GM19328 (cell line): ENCODE measurements at regions not wholly inside any gene's neighbourhood (a gene's known extent, or its start where the extent isn't known, plus 50 kb on each side); places are given as distances from the start of the nearest gene placed in this dataset.
"Not testable (repeated sequence)": the region's sequence is repeated elsewhere in the genome, so short reads cannot be mapped to it uniquely, and the experiment has no call there.

Experiments
- ATAC-seq: cut with Tn5 transposase; IDR thresholded peaks from one replicate; pipeline ENCODE4 v1.9.1; 2021; ENCODE audit warnings: mild to moderate bottlenecking, moderate library complexity; ENCODE audit not compliant: unreplicated experiment

DNA sequence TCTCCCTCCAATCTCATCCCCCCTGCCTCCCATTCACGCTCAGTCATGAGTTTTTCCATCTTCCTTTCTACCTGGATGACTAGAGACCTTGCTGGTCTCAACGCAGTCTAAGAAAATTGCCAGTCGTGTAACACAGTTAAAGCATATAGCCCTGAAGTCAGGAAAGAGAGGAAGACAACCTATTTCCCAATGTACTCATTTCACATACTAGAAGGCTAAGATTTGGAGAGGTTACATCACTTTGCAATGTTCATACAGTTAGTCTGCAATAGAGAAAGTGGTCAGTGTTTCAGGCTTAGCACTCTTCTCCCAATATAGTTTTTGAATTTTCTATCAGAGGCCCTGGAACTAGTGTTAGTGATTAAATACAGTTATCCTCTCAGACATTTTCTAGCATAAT is 278.6 kb downstream of the EDEM1 start:
- ATAC-seq = no peak

DNA sequence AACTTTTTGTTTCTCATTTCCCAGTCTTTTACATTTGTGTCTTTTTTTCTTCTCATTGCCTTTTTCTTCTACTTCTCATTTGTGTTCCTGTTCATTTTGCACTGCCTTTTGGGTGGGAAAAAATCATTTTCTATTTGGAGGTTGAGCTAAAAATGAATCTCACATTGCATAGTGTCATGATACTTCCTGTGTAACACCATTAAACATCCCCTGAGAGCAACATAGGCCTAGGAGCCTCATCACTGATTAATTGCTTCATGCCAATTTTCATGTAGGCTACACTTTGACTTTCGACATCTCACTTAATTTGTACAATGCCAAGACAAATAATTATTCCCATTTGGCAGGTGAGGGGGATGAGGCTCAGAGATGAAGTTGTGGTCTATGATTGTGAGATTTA is 279.2 kb downstream of the EDEM1 start:
- ATAC-seq = no peak

DNA sequence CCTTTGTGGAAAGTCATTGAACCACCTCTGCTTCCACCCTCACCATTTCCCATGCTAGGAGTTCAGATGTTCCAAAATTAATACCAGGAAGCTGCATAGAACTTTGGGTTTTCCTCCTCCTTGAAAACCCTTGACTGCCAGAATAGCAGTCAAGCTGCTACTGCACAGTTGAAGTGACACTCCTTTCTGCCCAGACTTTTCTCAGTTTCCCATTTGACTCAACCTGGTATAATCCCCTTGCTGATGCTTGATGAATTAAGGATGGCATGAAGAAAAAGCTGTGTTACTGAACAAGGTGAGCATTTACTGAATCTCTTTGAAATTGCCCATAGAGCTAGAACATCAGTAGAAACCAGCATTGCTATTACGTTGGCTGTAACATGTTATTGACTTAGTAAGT is 286.0 kb downstream of the EDEM1 start:
- no peak for ATAC-seq

DNA sequence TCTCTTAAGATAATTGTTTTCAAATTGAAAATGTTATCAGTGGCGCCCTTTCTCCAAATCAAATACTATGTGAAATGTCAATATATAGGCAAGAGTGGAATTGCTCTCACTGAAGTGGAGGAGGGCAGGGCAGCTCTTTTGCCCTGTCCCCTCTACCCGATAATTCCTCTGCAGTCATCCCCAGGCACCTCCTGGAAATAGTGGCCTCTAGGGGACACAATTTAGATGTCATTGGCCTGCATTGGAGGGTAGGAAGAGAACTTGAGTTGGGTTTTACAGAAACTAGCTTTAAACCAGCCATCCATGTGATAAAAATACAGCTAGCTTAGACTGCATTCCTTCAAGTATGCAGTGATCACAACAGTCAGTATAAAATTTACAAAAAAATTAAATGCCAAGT is 288.9 kb downstream of the EDEM1 start:
- no peak for ATAC-seq

DNA sequence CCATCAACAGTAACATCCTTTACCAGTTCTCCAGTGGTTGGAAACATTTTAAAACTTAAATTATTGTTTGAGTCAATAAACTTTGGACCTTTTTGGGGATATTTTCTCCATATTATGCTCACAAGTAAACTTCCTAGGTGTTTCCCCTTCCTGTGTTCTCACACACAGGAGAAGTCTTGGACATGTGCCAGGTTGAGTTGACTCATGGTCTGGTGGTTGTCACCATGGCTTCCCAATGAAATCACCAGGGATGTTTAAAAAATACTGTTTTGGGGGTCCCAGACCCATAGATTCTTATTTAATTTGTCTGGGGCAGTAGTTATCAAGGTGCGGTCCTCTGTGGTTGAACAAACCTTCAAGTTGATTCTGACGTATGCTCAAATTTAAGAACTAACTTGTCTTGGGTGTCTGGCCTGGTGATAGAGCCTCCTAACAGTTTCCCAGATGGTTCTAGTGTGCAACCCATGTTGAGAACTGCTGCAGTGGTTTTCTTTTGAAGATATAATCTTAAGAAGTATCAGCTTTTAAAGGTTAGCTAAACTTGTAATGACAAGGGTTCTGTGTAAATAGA is 291.8 kb downstream of the EDEM1 start:
- no peak for ATAC-seq

DNA sequence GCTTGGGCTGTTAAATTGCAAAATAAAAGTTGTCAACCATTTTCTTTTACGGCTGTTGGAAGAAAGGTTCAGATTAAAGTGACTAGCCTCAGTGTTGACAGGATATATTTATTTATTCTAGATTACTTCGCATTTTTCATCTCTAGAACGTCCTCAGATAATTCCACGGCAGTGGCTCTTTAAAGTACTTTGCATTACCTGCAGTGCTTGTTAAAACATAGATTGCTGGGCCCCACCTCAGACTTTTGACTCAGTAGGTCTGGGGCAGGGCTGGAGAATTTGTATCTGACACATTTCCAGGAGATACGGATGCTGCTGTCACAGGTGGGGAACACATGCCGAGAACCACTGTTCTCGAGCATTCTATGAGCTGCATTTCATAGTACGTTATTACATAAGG is 292.7 kb downstream of the EDEM1 start:
- no peak for ATAC-seq

DNA sequence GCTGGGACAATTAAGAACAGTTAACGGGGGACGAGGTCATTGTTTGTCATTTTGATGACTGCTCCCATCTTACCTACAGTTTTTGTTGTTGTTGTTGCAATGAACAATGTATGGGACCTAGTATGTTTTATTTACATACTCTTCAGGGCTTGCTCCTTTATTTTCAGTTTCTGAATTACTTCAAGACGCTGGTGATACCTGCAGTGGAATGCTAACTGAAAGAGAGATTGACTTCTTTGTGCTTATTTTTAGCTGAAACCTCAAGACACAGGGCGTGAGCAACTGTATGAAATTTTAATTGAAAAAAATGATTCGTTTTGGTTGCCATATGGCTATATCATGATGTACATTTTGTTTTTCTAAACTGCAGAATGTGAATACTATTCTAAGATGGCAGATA is 297.9 kb downstream of the EDEM1 start:
- no peak for ATAC-seq

DNA sequence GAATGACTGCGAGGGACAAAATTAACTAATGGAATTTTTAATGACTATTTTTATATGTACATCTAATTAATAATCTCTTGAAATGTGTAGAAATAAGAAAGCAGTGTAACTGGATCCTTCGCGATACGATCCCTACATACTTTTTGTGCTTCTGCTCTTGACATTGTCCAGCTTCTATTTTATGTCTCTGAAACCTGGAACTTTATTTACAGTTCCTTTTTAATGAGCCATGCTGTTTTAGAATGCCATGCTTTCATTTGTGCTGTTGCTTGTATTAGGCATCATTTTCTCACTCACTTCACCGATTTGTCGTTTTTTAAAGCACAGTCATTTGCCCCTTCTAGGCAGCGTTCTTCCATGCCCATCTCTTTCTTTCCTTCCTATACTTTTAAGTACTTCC is 301.3 kb downstream of the EDEM1 start:
- ATAC-seq = no peak

DNA sequence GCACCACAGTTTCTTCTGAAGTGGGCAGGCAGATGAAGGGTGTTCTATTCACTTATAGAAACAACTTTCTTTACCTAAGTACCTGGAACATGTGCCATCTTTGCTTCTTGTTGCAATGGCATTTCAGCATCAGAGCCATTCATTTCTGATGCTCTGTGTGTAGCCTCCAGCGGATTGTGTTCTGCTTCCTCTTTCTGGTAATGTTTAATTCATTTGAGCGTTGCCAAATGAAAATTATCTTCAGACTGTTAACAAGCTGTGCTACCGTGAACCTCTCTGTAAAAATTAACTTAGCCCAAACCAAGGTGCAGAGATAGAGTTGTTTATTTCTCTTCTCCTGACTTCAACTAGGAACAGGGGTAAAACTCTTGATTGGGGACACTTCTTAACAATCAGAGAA is 302.0 kb downstream of the EDEM1 start:
- ATAC-seq = no peak

DNA sequence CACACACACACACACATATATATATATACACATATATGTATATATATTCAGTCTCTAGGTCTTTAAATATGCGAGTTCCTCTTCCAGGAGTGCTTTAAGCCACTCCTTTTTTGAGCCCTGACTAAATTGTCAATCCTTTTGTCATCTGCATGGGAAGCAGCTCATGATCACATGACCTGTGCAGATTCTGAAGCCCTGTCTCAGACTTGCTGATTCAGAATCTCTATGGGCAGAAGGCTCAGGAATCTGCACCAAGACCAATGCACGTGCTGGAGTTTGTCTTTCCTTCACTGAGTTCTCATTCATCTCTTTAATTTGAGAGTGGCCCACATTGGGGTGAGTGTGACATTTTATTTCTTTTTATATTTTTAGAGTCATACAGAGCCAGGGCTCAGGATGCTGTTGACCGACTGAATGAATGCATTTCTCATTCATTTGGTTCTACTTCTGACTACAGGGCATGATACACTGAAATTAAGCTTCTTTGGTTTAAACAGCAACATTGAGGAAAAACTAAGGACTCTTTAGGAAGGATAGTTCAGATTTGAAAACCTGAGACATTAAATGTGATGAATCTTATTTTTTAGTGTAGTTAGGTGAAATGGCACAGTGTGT is 307.5 kb downstream of the EDEM1 start:
- no peak for ATAC-seq

DNA sequence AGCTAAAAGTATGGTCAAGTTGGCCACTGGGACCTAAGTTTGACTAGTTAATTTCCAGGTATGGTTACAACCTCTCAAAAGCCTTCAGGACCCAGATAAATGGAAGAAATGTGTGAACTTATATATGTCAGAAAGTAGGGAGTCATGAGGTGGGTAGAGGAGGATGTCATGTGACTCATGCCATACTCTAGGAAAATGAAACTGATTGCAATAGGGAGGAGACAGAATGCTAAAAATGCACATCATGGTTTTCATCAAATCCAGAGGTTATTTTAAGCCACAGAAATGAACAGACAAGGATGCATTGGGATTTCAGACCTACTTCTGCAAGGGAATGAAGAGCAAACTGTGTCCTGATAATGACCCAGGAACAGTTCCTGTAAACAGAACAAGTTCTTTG is 310.0 kb downstream of the EDEM1 start:
- no peak for ATAC-seq

DNA sequence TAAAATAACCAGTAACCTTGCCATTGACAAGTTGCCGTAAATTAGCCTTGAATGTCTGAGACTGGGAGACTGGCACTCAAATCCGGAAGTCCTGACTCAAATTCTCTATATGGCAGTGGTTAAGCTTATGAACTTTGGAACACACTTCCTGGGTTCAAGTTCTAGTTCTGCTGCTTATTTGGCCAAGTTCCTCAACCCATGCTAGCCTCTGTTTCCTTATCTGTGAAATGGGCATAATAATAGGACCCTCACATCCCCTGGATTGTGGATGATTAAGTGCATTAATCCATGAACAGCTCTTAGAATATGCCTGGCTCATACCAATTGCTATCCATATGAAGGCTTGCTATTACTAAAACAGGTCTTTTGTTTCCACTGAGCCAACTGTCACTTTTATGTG is 311.5 kb downstream of the EDEM1 start:
- ATAC-seq = peak; percentile 27

DNA sequence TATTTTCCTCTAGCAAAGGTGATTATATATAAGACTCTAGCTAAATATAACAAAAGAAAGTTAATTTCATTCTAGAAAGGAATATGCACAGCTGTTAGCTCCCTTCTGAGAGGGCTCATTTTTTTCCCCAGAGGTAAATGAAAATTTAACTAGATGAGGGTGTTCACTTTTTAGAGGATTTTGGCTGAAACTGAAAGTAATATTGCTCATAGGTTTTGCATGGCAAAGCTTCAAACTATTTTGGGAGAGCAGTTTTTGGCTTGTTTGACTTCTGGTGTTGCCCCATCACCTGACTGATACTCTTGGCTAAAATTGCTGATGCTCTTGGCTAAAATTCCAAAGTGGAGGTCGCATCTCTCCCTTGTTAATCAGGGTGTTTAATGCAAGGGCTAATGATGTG is 311.9 kb downstream of the EDEM1 start:
- ATAC-seq = peak; percentile 84

DNA sequence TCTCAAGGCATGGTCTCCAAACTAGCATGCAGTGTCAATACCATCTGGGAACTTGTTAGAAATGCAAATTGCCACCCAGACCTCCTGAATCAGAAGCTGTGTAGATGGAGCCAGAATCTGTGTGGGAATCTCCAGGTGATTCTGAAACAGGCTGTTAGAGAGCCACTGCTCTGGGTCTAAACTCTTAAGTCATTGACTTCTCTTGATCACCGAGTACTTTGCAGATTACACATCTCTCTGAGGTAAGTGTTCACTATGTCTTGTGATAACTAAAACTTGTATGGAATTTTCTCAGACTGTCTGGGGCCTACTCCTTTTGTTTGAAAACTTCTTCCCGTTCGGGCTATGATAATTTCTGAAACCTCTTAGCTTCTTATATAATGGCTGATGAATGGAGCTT is 315.6 kb downstream of the EDEM1 start:
- ATAC-seq = no peak

DNA sequence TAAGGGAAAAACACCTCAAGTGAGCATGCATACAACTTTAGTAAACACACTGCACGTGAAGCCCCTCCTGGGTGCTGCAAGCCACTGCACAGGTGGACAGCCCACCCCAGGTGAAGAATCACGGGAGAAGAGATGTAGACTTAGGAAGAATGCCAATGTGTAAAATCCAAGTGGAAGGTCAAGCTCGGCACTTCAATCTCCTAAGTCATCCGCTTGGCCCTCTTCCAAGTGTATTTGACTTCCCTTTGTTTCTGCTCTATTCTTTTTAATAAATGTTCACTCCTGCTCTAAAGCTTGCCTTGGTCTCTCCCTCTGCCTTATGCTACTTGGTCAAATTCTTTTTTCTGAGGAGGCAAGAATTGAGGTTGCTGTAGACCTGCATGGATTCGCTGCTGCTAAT is 316.6 kb downstream of the EDEM1 start:
- ATAC-seq = no peak

DNA sequence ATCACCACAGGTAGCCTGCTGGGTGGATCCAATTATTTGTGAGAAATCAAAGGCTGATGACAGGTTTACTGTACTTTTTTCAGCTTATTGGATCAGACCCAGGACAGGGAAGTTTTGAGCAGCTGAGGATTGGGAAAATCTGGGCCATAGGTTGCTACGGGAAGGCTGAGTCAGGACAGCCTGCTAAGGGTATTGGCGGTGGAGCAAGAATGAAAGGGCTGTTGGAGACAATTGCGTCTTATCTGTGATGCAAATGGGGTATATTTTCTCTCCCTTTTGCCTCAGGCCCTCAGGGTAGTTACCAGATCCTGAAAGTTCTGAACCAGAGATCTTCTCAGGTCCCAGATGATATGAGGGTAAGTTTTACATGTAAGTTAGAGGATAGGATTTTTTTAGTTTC is 317.7 kb downstream of the EDEM1 start:
- no peak for ATAC-seq

DNA sequence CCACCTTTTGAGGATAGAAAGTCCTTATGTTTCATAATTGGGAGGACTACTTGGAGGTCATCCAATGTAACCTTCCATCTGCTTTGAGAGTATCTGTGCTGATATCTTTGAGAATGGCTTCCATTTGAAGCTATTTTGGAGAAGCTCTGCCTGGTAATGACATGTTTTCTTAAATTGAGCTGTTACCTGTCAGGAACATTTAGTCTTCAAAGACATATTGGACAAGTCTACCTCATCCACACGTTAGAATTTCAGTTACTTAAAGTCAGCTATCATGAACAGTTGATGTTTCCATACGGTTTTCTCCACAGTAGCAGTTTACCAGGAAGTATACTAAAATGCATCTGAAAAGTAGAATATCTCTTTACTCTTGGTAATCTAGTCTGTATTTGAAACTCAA is 318.5 kb downstream of the EDEM1 start:
- no peak for ATAC-seq

DNA sequence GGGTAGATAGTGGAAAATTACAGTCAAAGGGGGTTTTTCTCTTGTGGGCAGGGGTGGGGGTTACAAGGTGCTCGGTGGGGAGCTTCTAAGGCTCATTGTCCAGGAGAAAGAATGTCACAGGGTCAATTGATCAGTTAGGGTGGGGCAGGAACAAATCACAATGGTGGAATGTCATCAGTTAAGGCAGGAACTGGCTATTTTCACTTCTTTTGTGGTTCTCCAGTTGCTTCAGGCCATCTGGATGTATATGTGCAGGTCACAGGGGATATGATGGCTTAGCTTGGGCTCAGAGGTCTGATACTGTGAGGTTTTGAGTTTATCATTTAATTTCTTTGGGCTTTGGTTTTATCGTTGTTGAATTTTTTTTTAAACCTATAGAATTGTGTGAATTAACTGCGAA is 321.4 kb downstream of the EDEM1 start:
- ATAC-seq = not testable (repeated sequence)

DNA sequence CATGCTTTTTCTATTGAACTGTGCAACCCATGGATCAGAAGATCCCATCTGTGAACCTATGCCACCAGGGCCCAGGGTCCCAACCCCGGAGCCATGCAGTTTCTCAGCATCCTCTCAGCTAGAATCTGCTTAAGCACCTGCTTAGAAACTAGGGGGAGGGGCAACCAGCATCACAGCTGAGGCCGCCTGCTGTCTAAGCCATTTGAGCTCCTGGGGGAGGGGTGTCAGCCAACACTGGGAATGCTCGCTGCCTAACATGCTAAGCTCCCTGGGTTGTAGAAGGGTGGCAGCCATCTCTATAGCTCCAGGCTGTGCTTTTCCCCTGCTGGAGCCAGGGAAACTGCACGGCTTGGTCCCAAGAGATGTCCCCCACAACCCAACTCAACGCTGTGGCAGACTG is 322.8 kb downstream of the EDEM1 start:
- no peak for ATAC-seq

DNA sequence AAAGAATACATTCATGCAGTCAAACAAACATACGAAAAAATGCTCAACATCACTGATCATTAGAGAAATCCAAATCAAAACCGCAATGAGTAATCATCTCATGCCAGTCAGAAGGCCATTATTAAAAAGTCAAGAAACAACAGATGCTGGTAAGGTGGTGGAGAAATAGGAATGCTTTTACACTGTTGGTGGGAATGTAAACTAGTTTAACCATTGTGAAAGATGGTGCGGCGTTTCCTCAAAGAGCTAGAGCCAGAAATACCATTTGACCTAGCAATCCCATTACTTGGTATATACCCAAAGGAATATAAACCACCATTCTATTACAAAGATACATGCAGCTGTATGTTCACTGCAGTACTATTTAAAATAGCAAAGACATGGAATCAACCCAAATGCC is 330.4 kb downstream of the EDEM1 start:
- ATAC-seq = no peak

DNA sequence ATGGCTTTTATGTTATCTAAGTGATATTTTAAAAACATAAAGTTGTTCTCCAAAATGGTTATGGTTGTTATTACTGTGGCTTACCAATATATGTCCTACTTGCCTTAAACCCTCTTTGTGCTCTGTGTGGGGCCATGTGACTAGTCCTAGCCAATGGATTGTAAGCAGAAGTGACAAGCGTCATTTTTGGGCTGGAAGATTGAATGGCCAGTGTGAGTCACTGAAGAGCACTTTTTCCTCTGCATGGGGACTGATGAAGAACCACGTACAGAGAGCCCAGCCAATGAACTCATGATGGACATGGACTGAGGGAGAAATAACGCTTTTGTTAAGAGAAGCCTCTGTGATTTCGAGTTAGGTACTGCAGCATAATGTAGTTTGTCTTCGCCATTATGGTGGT is 332.7 kb downstream of the EDEM1 start:
- no peak for ATAC-seq

DNA sequence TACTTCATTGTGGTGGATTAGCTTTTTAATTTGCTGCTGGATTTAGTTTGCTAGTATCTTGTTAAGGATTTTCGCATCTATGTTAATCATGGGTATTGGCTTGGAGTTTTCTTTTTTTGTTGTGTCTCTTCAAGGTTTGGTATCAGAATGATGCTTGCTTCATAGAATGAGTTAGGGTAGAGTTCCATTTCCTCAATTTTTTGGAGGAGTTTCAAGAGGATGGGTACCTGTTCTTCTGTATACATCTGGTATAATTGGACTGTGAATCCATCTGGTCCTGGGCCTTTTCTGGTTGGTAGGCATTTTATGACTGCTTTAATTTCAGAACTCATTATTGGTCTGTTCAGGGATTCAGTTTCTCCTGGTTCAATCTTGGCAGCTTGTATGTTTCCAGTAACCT is 335.6 kb downstream of the EDEM1 start:
- ATAC-seq = no peak

DNA sequence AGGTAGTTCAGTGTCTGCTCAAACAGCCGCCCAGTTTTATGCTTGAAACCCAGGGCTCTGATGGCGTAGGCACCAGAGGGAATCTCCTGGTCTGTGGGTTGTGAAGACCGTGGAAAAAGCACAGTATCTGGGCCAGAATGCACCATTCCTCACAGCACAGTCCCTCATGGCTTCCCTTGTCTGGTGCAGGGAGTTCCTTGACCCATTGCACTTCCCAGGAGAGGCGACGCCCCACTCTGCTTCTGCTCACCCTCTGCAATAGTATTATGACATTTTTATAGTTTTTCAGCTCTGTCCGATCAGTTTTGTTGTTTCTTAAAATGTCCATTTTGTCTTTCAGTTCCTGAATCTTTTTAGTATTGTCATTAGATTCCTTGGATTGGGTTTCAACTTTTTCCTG is 343.5 kb downstream of the EDEM1 start:
- ATAC-seq = no peak
